Cardiac fibroblast (primary cell): ENCODE measurements at regions not wholly inside any gene's neighbourhood (a gene's known extent, or its start where the extent isn't known, plus 50 kb on each side); places are given as distances from the start of the nearest gene placed in this dataset.

ENCODE experiments used
- DNase-seq, 2 donors: peaks; one replicate each; pipeline versions ENCODE4 v3.0.0 to v3.0.0-alpha.2; 2010; ENCODE audit warnings: low read depth in 2 of 2
- H3K4me3 ChIP-seq, 2 donors: replicated peaks in 1 of 2; 1 replicate in 1 of 2; 2 replicates in 1 of 2; pipeline ENCODE4 v1.5.1; 2011; ENCODE audit warnings: low read depth in 2 of 2, low read length in 2 of 2, mild to moderate bottlenecking in 2 of 2, moderate library complexity in 1 of 2
- CTCF ChIP-seq: IDR thresholded peaks from one replicate; pipeline ENCODE4 v1.5.1; 2011; ENCODE audit warnings: low read depth, mild to moderate bottlenecking, low read length, inconsistent platforms

- TF ChIP-seq CTCF: no peak
- peak in 1 of 2 donors; percentile 2 for DNase-seq
- no peak overlapping the region for H3K4me3 ChIP-seq
These were observed 685.6 kb downstream of the DOK5 start for GRCh38 chr20:55160996-55161395.

- H3K4me3 ChIP-seq: no peak overlapping the region
- DNase-seq: no peak
- no peak for TF ChIP-seq CTCF
These were observed 684.6 kb downstream of the DOK5 start for GRCh38 chr20:55160037-55160436.

- no peak for TF ChIP-seq CTCF
- H3K4me3 ChIP-seq: no peak overlapping the region
- DNase-seq: no peak
These were observed 683.8 kb downstream of the DOK5 start for GRCh38 chr20:55159230-55159629.

GRCh38 chr20:55158446-55158845, 683.1 kb downstream of the DOK5 start:
- DNase-seq: no peak
- H3K4me3 ChIP-seq: no peak overlapping the region
- no peak for TF ChIP-seq CTCF

- no peak overlapping the region for H3K4me3 ChIP-seq
- no peak for TF ChIP-seq CTCF
- no peak for DNase-seq
These were observed 680.0 kb downstream of the DOK5 start for GRCh38 chr20:55155360-55155759.

- no peak for TF ChIP-seq CTCF
- no peak overlapping the region for H3K4me3 ChIP-seq
- no peak for DNase-seq
These were observed 677.7 kb downstream of the DOK5 start for GRCh38 chr20:55153001-55153645.

GRCh38 chr20:55151171-55151570, 675.8 kb downstream of the DOK5 start:
- DNase-seq: no peak
- TF ChIP-seq CTCF: no peak
- H3K4me3 ChIP-seq: no peak overlapping the region
